ENCODE measurements at regions not wholly inside any gene's neighbourhood (a gene's known extent, or its start where the extent isn't known, plus 50 kb on each side); places are given as distances from the start of the nearest gene placed in this dataset.

DNA sequence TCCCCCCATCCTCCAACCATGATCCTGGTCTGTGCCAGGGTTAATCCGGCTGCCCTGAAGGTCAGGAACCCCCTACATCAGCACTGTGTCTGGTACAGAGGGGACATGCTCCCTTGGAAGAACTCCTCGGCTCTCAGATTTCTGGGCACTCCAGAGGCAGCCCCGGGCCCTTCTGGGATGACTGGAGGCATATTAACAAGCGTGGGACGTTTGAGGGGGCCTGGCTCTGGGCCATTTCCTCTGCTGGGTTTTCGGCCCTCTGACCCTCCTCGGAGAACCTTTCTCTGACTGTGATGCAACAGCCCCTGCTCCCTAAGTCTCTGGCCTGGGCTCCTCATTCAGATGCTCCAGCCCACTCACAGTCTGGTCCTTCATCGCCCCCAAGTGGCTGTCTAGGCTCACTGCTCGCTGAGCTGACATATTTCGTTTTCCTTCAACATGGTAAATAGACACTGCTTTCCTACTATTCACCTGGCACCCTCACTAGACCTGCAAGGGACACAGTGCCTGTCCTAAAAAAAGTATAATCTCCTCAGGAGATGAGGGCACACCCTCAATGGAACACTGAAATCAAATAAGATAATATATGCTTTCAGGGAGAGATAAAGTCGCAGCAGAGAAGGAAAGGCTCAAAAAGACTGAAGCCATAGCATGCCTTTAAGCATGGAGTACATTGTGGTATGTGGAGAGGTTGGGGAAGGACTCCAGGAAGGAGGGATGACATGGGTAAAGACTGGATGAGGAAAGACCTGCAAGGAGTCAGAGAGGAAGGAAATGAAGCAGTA is 404.7 kb upstream of the TRPC7 start:
- intact Hi-C loops (cut with DNase I) = no loop called here
- TF ChIP-seq, protein P1, sequence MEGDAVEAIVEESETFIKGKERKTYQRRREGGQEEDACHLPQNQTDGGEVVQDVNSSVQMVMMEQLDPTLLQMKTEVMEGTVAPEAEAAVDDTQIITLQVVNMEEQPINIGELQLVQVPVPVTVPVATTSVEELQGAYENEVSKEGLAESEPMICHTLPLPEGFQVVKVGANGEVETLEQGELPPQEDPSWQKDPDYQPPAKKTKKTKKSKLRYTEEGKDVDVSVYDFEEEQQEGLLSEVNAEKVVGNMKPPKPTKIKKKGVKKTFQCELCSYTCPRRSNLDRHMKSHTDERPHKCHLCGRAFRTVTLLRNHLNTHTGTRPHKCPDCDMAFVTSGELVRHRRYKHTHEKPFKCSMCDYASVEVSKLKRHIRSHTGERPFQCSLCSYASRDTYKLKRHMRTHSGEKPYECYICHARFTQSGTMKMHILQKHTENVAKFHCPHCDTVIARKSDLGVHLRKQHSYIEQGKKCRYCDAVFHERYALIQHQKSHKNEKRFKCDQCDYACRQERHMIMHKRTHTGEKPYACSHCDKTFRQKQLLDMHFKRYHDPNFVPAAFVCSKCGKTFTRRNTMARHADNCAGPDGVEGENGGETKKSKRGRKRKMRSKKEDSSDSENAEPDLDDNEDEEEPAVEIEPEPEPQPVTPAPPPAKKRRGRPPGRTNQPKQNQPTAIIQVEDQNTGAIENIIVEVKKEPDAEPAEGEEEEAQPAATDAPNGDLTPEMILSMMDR (IDR thresholded peaks at IDR 0.05) = peak; percentile 60
- Histone ChIP-seq H3K27me3 (no peaks in the 10 kb centered on the region), H3K9me3 (no peaks in the 10 kb centered on the region), H3K4me3 (no peak overlapping the region), H3K4me1 (no peaks in the 10 kb centered on the region), H3K27ac (no peak overlapping the region), H3K36me3 (no peaks in the 10 kb centered on the region)
- ATAC-seq (peak; percentile 88), DNase-seq (peak; percentile 73)

DNA sequence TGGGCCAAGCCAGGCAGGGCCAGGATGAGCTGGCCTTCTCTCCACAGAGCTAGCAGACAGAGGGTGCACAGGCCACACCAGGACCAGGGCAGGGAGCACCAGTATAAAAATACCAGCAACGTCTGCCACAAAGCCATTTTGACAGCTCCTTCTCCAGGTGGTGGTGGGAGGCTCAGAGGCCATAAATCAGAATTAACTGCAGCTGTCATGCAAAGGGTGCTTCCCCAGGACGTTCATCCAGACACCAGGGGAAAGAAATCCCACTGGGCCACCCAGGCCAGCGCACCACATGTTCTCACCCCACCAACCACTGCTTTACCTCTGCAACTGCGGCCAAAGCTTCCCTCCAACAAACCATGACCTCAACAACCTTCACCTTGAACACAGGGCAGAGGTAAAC is 403.7 kb upstream of the TRPC7 start:
- H3K9me3 ChIP-seq = no peaks in the 10 kb centered on the region
- no peaks in the 10 kb centered on the region for H3K27me3 ChIP-seq
- DNase-seq = no peak
- intact Hi-C loops (cut with DNase I) = no loop called here
- H3K4me1 ChIP-seq = no peaks in the 10 kb centered on the region
- no peak for ATAC-seq
- H3K4me3 ChIP-seq = no peak overlapping the region
- no peak overlapping the region for H3K27ac ChIP-seq
- TF ChIP-seq, protein P1 (IDR thresholded peaks at IDR 0.05) = no peak
- H3K36me3 ChIP-seq = no peaks in the 10 kb centered on the region

DNA sequence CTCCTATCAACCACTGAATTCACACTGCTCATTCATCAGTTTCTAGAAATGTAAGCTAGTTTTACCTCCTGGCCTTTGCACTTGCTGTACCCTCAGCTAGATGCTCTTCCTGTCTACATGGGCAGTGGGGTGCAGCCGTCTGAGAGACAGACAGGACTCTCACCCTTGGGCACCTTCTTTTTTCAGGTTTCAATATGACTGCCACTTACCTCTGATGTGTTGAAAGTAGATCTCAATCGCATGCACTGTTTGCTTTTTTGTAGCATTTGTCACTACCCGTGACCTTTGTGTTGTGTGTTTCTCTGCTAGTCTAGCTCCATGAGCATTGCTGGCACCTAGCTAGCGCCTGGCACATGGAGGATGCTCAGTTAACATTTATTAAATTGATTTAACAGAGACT is 403.1 kb upstream of the TRPC7 start:
- DNase-seq (no peak), ATAC-seq (no peak)
- intact Hi-C loops (cut with DNase I) = no loop called here
- Histone ChIP-seq H3K36me3 (no peaks in the 10 kb centered on the region), H3K4me3 (no peak overlapping the region), H3K27me3 (no peaks in the 10 kb centered on the region), H3K9me3 (no peaks in the 10 kb centered on the region), H3K27ac (no peak overlapping the region), H3K4me1 (no peaks in the 10 kb centered on the region)
- TF ChIP-seq, protein P1 (IDR thresholded peaks at IDR 0.05) = no peak

DNA sequence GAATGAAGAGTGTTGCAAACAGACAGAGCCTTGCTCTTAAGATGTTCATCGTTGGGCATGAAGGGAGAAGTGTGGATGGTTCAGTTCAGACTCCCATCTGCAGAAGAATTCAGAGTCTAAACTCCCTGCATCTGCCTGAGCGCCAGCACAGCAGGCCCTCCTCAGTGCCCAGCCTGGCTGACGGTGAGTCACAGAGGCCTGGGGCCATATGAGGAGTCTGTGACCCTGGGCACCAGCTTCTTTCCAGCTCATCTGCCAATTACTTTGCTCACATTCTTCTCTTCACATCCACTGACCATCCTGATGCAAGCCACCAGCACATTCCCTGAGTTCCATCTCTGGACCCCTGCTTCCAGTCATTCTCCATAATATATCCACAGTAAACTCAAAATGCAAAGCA is 401.1 kb upstream of the TRPC7 start:
- Histone ChIP-seq H3K4me3 (no peak overlapping the region), H3K27me3 (no peaks in the 10 kb centered on the region), H3K4me1 (no peaks in the 10 kb centered on the region), H3K9me3 (no peaks in the 10 kb centered on the region), H3K36me3 (no peaks in the 10 kb centered on the region), H3K27ac (no peak overlapping the region)
- no peak for DNase-seq
- ATAC-seq = no peak
- TF ChIP-seq, protein P1 (IDR thresholded peaks at IDR 0.05) = no peak
- intact Hi-C loops (cut with DNase I) = no loop called here

DNA sequence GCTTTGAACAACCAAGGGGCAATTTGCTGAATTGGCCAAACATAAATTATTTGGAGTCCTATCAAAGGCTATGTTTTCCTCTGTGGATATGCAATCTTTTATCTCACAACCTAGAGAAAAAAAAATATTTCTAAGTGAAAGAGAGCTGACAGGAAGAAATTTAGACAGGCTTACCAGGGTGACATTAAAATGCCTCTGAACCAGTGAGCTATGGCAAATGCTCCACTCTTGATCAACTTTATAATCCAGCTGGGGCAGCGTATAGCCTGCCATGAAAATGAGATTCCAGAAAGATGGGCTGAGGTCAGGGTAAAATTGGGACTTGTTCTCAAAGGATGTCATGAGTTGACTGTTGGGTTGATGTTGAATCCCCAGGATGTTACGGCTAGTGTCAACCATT is 399.3 kb upstream of the TRPC7 start:
- Histone ChIP-seq H3K4me3 (no peak overlapping the region), H3K36me3 (no peaks in the 10 kb centered on the region), H3K9me3 (no peaks in the 10 kb centered on the region), H3K27me3 (no peaks in the 10 kb centered on the region), H3K27ac (no peak overlapping the region), H3K4me1 (no peaks in the 10 kb centered on the region)
- DNase-seq (no peak), ATAC-seq (no peak)
- TF ChIP-seq, protein P1 (IDR thresholded peaks at IDR 0.05) = no peak
- intact Hi-C loops (cut with DNase I) = no loop called here

DNA sequence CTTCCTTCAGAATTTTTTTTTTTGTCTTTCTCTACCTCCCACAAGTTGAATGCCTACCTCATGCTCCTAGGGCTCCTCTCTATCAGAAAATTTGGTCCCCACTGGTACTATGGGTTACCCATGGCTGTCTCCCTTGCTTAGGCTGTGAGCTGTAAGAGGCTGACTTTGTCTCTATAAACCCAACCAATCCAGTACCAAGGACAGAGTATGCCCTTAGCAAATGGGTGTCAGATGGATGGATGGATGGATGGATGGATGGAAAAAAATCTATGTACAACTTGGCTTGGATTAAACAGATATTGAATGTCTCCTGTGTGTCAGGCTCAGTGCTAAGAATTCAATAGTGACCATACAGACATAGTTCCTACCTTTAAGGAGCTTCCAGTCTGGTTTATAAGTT is 398.2 kb upstream of the TRPC7 start:
- TF ChIP-seq, protein P1 (IDR thresholded peaks at IDR 0.05) = no peak
- Histone ChIP-seq H3K4me3 (no peak overlapping the region), H3K27me3 (no peaks in the 10 kb centered on the region), H3K27ac (no peak overlapping the region), H3K36me3 (no peaks in the 10 kb centered on the region), H3K4me1 (no peaks in the 10 kb centered on the region), H3K9me3 (no peaks in the 10 kb centered on the region)
- ATAC-seq (no peak), DNase-seq (no peak)
- intact Hi-C loops (cut with DNase I) = no loop called here
